HG02840 (cell line): ENCODE measurements at regions not wholly inside any gene's neighbourhood (a gene's known extent, or its start where the extent isn't known, plus 50 kb on each side); places are given as distances from the start of the nearest gene placed in this dataset.

ENCODE experiments used
- ATAC-seq: cut with Tn5 transposase; IDR thresholded peaks from one replicate; pipeline ENCODE4 v1.9.1; 2021; ENCODE audit warnings: mild to moderate bottlenecking, moderate library complexity, moderate number of reproducible peaks; ENCODE audit not compliant: unreplicated experiment, low FRiP score

- no peak for ATAC-seq
Measured at GRCh38 chr1:221439747-221440501, 302.0 kb downstream of the DUSP10 start.

- no peak for ATAC-seq
Measured at GRCh38 chr1:221440658-221441057, 301.2 kb downstream of the DUSP10 start.

DNA sequence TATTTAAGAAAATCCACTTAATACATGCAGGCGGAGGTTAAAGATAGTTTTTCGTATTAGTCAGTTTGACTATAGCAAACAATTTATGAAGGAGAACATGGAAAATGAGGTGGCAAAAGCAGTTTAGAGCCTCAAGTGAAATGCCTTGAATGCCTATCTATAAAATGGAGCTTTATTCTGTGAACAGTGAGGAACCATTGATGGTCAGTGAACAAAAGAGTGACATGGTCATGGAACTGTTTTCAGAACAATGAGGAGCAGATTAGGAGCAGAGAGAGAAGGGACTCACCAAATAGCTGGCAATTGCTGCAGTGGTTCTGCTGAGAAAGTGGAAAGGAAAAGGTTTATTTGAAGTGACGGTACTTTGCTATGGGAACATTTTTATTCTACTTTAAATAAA, 299.8 kb downstream of the DUSP10 start:
- no peak for ATAC-seq

DNA sequence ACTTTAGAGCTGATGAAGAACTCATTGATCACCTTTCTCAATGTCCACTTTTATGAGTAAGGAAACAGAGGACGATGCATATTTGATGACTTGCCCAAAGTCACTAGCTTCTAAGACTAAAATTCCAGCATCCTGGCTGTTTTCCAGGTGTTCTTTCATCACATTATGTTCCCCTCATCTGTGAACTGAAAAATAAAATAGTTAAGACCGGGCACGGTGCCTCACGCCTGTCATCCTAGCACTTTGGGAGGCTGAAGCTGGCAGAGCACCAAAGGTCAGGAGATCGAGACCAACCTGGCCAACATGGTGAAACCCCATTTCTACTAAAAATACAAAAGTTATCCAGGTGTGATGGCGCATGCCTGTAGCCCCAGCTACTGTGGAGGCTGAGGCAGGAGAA, 297.5 kb downstream of the DUSP10 start:
- ATAC-seq = no peak

DNA sequence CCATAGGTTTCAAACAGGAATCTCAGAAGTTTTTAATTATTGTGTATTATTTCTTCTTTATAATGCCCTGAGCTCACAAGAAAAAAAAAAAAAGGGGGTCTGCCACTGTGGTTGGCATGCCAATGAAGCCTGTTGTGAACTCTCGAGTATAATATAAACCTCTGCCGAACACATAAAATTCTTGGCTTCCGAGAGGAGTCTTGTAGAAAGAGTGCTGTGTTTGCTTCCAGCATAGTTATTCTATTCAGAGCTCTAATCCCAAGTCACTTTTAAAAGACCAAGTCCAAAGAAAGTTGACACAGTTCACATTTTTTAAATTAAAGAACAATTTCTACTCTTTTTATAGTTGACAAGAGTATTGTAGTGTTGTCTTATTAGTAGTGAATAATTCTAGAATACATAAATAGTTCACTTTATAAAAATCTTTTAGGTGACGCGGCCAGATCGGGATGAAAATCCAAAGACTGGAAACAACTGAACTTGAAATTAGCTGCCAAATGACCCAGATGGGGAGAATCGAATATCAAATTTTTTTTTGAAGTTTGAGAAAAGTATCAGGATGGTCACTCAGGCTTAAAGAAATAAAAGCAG, 293.2 kb downstream of the DUSP10 start:
- no peak for ATAC-seq

DNA sequence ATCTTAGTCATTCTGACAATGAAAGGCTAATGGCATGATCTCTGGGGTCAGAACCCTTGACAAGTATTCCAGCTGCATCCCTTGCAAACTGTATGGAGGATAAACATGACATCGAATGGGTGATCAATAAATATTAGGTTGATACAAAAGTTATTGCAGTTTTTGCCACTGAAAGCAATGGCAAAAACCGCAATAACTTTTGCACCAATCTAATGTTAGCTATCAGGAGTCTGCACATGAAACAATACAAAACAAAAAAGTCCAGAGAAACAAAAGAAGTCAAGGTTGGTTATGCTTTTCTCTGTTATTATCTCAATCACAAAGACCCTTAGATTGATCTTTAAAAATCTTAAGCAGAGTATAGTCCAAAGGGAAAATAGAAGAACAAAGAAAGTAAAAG, 292.7 kb downstream of the DUSP10 start:
- ATAC-seq = no peak

DNA sequence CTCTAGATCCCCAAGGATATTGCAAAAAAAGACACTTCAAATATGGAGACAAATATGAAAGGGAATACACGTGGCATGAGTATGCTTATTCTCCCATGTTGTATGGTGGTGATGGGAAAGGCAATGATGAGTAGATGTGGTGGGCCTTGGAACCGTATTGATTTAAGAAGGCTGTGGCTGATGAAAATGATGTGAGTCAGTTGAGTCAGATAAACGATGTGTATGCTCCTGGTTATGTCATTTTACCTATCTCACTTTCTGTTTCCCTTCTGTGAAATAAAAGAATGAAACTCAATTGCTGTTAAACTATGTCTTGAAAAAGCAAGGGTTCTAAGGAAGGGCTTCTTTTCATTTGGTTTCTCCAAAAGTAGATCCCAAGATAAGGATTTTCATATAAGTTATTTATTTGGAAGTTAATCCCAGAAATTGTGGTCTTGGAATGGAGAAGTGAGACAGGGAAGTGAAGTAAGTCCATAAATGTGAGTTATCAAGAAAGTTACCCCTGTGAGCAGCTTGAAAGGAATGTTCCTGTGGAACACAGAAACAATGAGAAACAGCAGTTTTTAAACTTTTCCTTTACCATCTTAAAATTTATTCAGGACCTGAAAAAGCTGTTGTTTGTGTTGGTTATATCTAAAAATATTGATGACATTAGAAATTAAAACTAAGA, 292.0 kb downstream of the DUSP10 start:
- ATAC-seq = no peak

GRCh38 chr1:221451741-221452140, 290.1 kb downstream of the DUSP10 start:
- no peak for ATAC-seq

DNA sequence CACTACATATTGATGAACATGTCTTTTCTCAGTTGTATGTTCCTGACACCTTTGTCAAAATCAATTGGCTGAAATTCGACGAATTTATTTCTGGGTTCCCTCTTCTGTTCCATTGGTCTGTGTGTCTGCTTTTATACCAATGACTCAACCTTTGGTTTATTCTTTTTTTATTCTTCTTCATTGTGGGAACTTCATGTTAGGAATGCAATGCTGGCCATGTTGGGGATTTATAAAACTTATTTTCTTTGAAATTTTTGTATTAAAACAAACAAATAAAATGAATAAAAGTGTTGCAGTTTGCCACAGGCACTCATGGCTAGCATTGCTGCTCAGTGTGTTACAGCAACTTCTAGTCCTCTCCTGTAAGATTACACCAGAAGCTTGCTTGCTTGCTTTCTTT, 287.8 kb downstream of the DUSP10 start:
- ATAC-seq = no peak

- ATAC-seq = no peak
Measured at GRCh38 chr1:221456918-221457317, 285.0 kb downstream of the DUSP10 start.

DNA sequence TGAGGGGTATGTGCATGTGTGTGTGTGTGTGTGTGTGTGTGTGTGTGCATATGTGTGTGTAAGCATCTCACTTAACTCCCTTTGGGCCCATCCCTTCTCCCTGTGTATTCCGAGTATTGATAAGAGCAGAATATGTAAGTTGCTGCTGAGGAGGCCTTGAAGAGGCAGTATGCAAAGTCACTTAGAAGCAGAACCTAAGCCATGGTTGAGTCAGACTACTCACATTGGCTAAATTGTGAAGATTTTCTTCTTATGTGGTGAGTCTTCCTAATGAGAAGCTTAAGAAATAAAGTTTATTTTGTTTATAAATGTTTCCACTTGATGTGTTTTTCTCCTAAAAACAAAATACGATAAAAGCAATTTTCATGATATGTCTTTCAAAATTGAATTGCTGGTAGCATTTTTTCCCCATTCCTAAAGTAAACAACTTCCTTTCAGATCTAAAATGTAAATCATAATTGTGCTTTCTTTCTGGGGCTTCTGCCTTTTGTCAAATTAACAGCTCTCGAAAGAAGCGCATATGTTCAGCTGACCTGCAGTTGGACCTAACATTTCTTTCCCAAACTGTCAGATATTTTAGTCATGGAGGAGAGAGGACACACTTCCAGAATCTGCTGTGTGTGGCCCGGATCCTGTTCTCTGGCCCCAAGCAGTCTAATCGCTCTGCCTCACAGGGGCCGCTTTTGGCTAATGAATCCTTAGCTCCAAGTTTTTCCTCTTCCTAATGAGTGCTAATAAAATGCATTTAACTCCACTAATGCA, 284.0 kb downstream of the DUSP10 start:
- ATAC-seq = no peak

DNA sequence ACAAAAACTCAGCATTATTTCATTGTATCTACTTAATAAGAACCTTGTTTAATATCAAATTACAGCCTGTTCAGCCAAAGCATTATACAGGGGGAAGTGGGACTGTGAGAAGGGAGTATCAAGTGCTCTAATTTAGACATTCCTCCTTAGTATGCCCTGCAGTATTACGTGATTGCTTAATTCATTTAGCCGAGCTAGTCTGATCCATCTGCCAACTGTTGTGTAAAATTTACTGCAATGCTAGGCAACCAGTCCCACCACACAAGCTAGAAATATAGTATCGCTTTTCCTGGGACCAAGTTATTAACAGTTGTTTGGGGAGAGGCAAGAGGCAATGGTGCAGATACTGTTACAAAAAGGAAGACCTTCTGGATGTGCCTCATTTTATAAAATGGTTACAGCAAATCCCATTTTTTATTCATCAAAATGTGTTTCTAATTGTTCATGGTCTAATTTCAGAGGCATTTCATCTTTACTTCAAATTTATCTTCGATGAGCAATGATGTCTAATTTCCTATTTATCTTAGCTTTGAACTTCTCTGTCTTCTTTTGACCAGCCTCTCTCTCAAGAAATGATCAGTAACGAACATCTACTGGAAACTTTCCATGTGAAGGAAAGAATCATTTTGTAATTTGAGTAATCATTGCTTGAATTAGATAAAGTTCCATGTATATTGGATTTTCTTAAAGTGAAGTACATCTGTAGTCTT, 283.3 kb downstream of the DUSP10 start:
- no peak for ATAC-seq

GRCh38 chr1:221459558-221459957, 282.3 kb downstream of the DUSP10 start:
- no peak for ATAC-seq

- no peak for ATAC-seq
Measured at GRCh38 chr1:221462345-221462744, 279.5 kb downstream of the DUSP10 start.

- no peak for ATAC-seq
Measured at GRCh38 chr1:221468546-221468945, 273.3 kb downstream of the DUSP10 start.

- ATAC-seq = no peak
Measured at GRCh38 chr1:221469476-221469875, 272.4 kb downstream of the DUSP10 start.

DNA sequence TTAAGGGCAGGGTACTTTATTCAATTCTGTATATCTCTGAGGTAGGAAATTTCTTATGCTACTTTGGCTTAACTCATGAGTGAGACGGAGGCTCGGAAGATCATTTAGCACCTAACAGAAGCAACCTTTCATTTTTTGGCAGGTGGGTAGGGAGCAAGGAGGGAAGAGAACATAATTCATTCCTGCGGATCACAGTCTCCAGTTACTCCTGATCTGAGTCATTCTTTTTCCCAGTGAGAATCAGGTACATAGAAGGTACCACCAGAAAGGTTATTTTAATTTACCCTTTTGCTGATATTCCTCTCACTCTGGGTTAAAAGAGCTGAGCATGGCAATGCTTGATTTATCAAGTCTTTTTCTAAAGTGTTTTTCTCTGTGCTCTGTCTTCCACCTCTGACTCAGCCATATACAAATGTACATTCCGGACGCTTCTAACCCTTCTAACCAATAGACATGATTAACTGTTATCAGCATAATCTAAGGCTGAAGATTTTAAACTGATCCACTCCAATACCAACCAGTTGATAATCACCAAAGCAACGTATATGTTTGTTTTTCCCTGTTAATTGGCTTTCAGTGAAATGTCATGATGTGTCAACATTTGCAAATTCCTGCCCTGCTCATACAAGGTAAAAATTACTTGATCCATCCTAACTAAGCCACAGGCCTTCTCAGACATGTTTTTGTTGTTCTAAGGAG, 271.7 kb downstream of the DUSP10 start:
- ATAC-seq = no peak

- ATAC-seq = no peak
Measured at GRCh38 chr1:221473411-221473810, 268.5 kb downstream of the DUSP10 start.

GRCh38 chr1:221477252-221477651, 264.6 kb downstream of the DUSP10 start:
- no peak for ATAC-seq
